ENCODE measurements at regions not wholly inside any gene's neighbourhood (a gene's known extent, or its start where the extent isn't known, plus 50 kb on each side); places are given as distances from the start of the nearest gene placed in this dataset.

GRCh38 chr2:187098154-187098553 is 249.2 kb upstream of the ZSWIM2 start:
- TF ChIP-seq ELF4 (IDR thresholded peaks at IDR 0.05) (no peak), PKNOX1 (IDR thresholded peaks at IDR 0.05) (no peak), LEF1 (IDR thresholded peaks at IDR 0.05; ENCODE audit: borderline replicate concordance) (no peak), SP1 (IDR thresholded peaks at IDR 0.05) (no peak), SUZ12 (IDR thresholded peaks at IDR 0.05) (no peak)
